CD4-positive, alpha-beta T cell treated with Interleukin-4 for 1 hour (primary cell): ENCODE measurements at regions not wholly inside any gene's neighbourhood (a gene's known extent, or its start where the extent isn't known, plus 50 kb on each side); places are given as distances from the start of the nearest gene placed in this dataset.
A peak's percentile ranks its signal among the peaks of the same experiment; 100 is the strongest.

Source experiments
- DNase-seq, 2 donors: peaks; one replicate each; pipeline ENCODE4 v3.0.0-alpha.2; 2020 to 2022

- DNase-seq: no peak
These were observed 144.5 kb upstream of the DYRK2 start for GRCh38 chr12:67504026-67504425.

GRCh38 chr12:67506739-67507138 lies 141.8 kb upstream of the DYRK2 start:
- DNase-seq: no peak

- DNase-seq: no peak
These were observed 139.7 kb upstream of the DYRK2 start for GRCh38 chr12:67508830-67509229.

GRCh38 chr12:67509666-67510386 lies 138.7 kb upstream of the DYRK2 start:
- DNase-seq: no peak

GRCh38 chr12:67512061-67512460 lies 136.5 kb upstream of the DYRK2 start:
- DNase-seq: no peak

GRCh38 chr12:67514502-67514901 lies 134.0 kb upstream of the DYRK2 start:
- DNase-seq: no peak

GRCh38 chr12:67515679-67516340 lies 132.7 kb upstream of the DYRK2 start:
- DNase-seq: peak; percentile 23 to 63

- DNase-seq: no peak
These were observed 131.2 kb upstream of the DYRK2 start for GRCh38 chr12:67517181-67517887.

- no peak for DNase-seq
These were observed 128.8 kb upstream of the DYRK2 start for GRCh38 chr12:67519484-67520433.

GRCh38 chr12:67520606-67521005 lies 127.9 kb upstream of the DYRK2 start:
- no peak for DNase-seq

- DNase-seq: no peak
These were observed 126.3 kb upstream of the DYRK2 start for GRCh38 chr12:67522222-67522621.

GRCh38 chr12:67523538-67523937 lies 125.0 kb upstream of the DYRK2 start:
- DNase-seq: no peak

- DNase-seq: no peak
These were observed 123.5 kb upstream of the DYRK2 start for GRCh38 chr12:67524861-67525616.

GRCh38 chr12:67525617-67525884 lies 123.0 kb upstream of the DYRK2 start:
- DNase-seq: no peak

- no peak for DNase-seq
These were observed 122.4 kb upstream of the DYRK2 start for GRCh38 chr12:67526129-67526528.

GRCh38 chr12:67531051-67531450 lies 117.5 kb upstream of the DYRK2 start:
- DNase-seq: no peak

- DNase-seq: no peak
These were observed 117.0 kb upstream of the DYRK2 start for GRCh38 chr12:67531501-67531900.

GRCh38 chr12:67533159-67533558 lies 115.4 kb upstream of the DYRK2 start:
- no peak for DNase-seq

GRCh38 chr12:67534046-67534445 lies 114.5 kb upstream of the DYRK2 start:
- DNase-seq: no peak

GRCh38 chr12:67534681-67535080 lies 113.9 kb upstream of the DYRK2 start:
- no peak for DNase-seq

GRCh38 chr12:67535176-67535575 lies 113.4 kb upstream of the DYRK2 start:
- DNase-seq: no peak

- no peak for DNase-seq
These were observed 112.6 kb upstream of the DYRK2 start for GRCh38 chr12:67535971-67536370.
